HEK293 (cell line): ENCODE measurements at regions not wholly inside any gene's neighbourhood (a gene's known extent, or its start where the extent isn't known, plus 50 kb on each side); places are given as distances from the start of the nearest gene placed in this dataset.

ENCODE experiments used
- CTCF ChIA-PET: fragments of 350-600 bp; formaldehyde crosslinking; extraction: SDS; loops from one replicate; lab custom pipeline; 2021; ENCODE audit warnings: antibody characterized with exemption; lab: Yijun Ruan, JAX
- POLR2A ChIA-PET: fragments of 300-600 bp; formaldehyde crosslinking; extraction: SDS; loops from one replicate; lab custom pipeline; 2020; ENCODE audit warnings: antibody characterized with exemption, inconsistent platforms; lab: Yijun Ruan, JAX
- H3K27ac ChIP-seq: fragments of 200-500 bp; sonication (Bioruptor generic); 2 replicates; pipeline ENCODE4 v1.5.1; 2014; ENCODE audit warnings: low read depth, low read length, control low read depth, inconsistent platforms; ENCODE audit errors: extremely low read depth
- H3K36me3 ChIP-seq, 2 experiments: fragments of 200-500 bp in 1 of 2; sonication (Bioruptor generic) in 1 of 2; 1 replicate in 1 of 2; 2 replicates in 1 of 2; pipeline ENCODE4 v1.5.1; 2014 to 2017; ENCODE audit warnings: inconsistent platforms in 2 of 2, low read length in 2 of 2; ENCODE audit not compliant: control insufficient read depth in 2 of 2, insufficient read depth in 1 of 2
- H3K4me1 ChIP-seq: fragments of 200-500 bp; sonication (Bioruptor generic); 2 replicates; pipeline ENCODE4 v1.5.1; 2014; ENCODE audit warnings: mild to moderate bottlenecking, low read length, inconsistent platforms; ENCODE audit not compliant: control insufficient read depth, insufficient read depth
- H3K4me3 ChIP-seq: 2 replicates; pipeline ENCODE4 v1.5.1; 2011; ENCODE audit warnings: low read depth, mild to moderate bottlenecking, control low read depth, low read length, moderate library complexity
- H3K9me3 ChIP-seq: fragments of 200-500 bp; sonication (Bioruptor generic); 2 replicates; pipeline ENCODE4 v1.5.1; 2014; ENCODE audit warnings: low read depth, low read length, inconsistent platforms; ENCODE audit not compliant: control insufficient read depth, insufficient read depth
- WT1 ChIP-seq: fragments of 450-650 bp; formaldehyde crosslinking; IDR thresholded peaks from 2 replicates; pipeline ENCODE4 v1.5.1; 2016; ENCODE audit warnings: missing biosample characterization, missing genetic modification characterization
- ZNF155 ChIP-seq: fragments of 450-650 bp; formaldehyde crosslinking; IDR thresholded peaks from 2 replicates; pipeline ENCODE4 v1.5.1; 2016; ENCODE audit warnings: missing biosample characterization, missing genetic modification characterization
- ZNF157 ChIP-seq: fragments of 450-650 bp; formaldehyde crosslinking; IDR thresholded peaks from 2 replicates; pipeline ENCODE4 v1.5.1; 2016; ENCODE audit warnings: missing biosample characterization, missing genetic modification characterization
- ZNF335 ChIP-seq: fragments of 450-650 bp; formaldehyde crosslinking; conservative IDR thresholded peaks from 2 replicates; pipeline ENCODE4 v1.5.1; 2016; ENCODE audit warnings: missing biosample characterization, missing genetic modification characterization
- ZNF391 ChIP-seq: fragments of 450-650 bp; formaldehyde crosslinking; IDR thresholded peaks from 2 replicates; pipeline ENCODE4 v1.5.1; 2016; ENCODE audit warnings: low read depth, missing biosample characterization, missing genetic modification characterization, borderline replicate concordance
- ZNF404 ChIP-seq: fragments of 450-650 bp; formaldehyde crosslinking; IDR thresholded peaks from 2 replicates; pipeline ENCODE4 v1.5.1; 2017; ENCODE audit warnings: missing biosample characterization, missing genetic modification characterization
- ZNF426 ChIP-seq: fragments of 450-650 bp; formaldehyde crosslinking; IDR thresholded peaks from 2 replicates; pipeline ENCODE4 v1.5.1; 2017; ENCODE audit warnings: missing biosample characterization, missing genetic modification characterization, mild to moderate bottlenecking, inconsistent platforms, moderate library complexity
- ZNF501 ChIP-seq: fragments of 450-650 bp; formaldehyde crosslinking; IDR thresholded peaks from 2 replicates; pipeline ENCODE4 v1.5.1; 2016; ENCODE audit warnings: missing biosample characterization, missing genetic modification characterization
- ZNF510 ChIP-seq: fragments of 450-650 bp; formaldehyde crosslinking; IDR thresholded peaks from 2 replicates; pipeline ENCODE4 v1.5.1; 2018; ENCODE audit warnings: mild to moderate bottlenecking, missing genetic modification characterization, missing biosample characterization; ENCODE audit not compliant: insufficient replicate concordance
- ZNF571 ChIP-seq: fragments of 450-650 bp; formaldehyde crosslinking; IDR thresholded peaks from 2 replicates; pipeline ENCODE4 v1.5.0; 2017; ENCODE audit warnings: missing biosample characterization, missing genetic modification characterization
- ZNF585B ChIP-seq: fragments of 450-650 bp; formaldehyde crosslinking; IDR thresholded peaks from 2 replicates; pipeline ENCODE4 v1.5.1; 2016; ENCODE audit warnings: missing biosample characterization, missing genetic modification characterization
- ZNF843 ChIP-seq: fragments of 450-650 bp; formaldehyde crosslinking; IDR thresholded peaks from 2 replicates; pipeline ENCODE4 v1.5.1; 2016; ENCODE audit warnings: missing biosample characterization, missing genetic modification characterization
- TF ChIP-seq, protein P1 (sequence below): fragments of 450-650 bp; formaldehyde crosslinking; IDR thresholded peaks from 2 replicates; pipeline ENCODE4 v1.5.1; 2017; ENCODE audit warnings: missing biosample characterization, missing genetic modification characterization
- TF ChIP-seq, protein P2 (sequence below): fragments of 450-650 bp; formaldehyde crosslinking; IDR thresholded peaks from 2 replicates; pipeline ENCODE4 v1.5.1; 2016; ENCODE audit warnings: missing biosample characterization, missing genetic modification characterization, borderline replicate concordance
- TF ChIP-seq, protein P3 (sequence below): fragments of 450-650 bp; formaldehyde crosslinking; IDR thresholded peaks from 2 replicates; pipeline ENCODE4 v1.5.1; 2017; ENCODE audit warnings: missing biosample characterization, missing genetic modification characterization

DNA sequence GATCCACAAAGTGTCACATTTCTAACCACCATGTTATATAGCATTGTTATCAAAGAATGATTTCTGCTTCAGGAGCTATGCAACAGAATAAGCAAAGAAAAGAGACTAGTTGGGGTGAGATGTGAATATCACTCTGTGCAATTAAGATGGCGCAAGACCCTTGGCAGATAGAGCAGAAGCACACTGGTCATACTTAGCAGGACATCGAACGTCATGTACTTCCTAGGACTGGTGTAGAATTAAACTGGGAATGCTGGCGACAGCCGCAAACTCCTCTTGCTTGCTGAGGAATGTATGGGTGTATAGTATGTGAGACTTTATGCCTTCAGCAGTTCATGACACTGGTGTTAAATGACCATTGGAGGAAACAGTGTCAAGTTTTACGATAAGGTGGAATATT lies 207.0 kb downstream of the LRRC70 start:
- Histone ChIP-seq H3K4me3 (no peak overlapping the region), H3K36me3 (no peaks in the 10 kb centered on the region), H3K4me1 (no peaks in the 10 kb centered on the region), H3K9me3 (no peaks in the 10 kb centered on the region), H3K27ac (no peak overlapping the region)
- ChIA-PET CTCF (no interaction called here), POLR2A (no interaction called here)
- TF ChIP-seq ZNF391 (tag by site-specific recombination) = no peak

DNA sequence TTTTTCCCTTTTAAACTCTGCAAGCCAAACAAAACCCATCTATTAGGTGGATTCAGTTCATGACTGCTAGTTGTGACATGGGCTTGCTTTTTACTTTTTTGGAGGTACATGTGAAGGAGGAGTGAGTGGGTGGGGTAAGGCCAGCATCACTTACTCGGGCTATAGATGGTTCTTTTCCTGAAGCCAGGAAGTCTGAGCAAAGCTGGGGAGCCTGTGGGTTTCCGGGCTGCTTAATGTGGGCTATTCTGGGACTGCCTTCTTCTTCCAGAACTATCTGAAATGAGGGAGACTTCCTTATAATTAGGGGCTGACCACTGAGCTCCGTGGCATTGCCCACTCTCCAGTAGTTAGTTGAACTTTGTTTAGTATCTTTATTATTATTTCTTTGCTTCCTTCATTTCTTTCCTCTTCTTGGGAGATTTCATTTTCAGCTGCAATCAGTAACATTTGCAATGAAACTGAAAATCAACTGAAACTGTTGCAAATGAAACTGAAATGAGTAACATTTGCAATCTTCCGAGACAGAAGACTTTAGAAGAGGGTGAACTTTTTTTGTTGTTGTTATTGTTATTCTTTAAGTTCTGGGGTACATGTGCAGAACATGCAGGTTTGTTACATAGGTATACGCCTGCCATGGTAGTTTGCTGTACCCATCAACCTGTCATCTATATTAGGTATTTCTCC lies 204.9 kb downstream of the LRRC70 start:
- no peak overlapping the region for H3K27ac ChIP-seq
- no peaks in the 10 kb centered on the region for H3K36me3 ChIP-seq
- ChIA-PET POLR2A (no interaction called here), CTCF (interaction anchor here (0.6 kb wide), 1 partner anchor 314 kb away, joined by 3 read pairs; no protein-coding TSS in a partner anchor)
- no peaks in the 10 kb centered on the region for H3K4me1 ChIP-seq
- no peaks in the 10 kb centered on the region for H3K9me3 ChIP-seq
- H3K4me3 ChIP-seq = no peak overlapping the region
- TF ChIP-seq ZNF843 (tag by site-specific recombination) (no peak), ZNF335 (tag by site-specific recombination) (no peak), ZNF157 (tag by site-specific recombination) (no peak), ZNF571 (tag by site-specific recombination) (no peak), ZNF585B (tag by site-specific recombination) (no peak)

DNA sequence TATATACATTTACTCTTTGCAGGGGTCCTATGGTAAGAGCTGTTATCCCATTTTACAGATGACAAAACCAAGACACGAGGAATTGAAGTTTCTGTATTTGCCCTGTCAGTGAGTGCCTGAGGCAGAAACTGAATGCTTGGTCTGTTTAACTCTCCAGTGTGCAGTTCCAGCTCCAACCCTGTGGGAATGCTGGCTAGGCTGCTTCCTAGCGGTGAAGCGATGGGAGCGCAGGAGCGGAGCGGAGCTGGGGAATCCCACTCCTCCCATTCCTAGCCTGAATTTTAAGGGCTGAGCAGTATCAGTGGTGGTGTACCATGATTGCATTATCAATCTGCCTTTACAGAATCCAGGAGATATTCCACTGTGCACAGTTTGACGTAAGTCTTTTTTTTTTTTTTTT lies 202.3 kb downstream of the LRRC70 start:
- no peaks in the 10 kb centered on the region for H3K36me3 ChIP-seq
- no peak overlapping the region for H3K4me3 ChIP-seq
- no peak overlapping the region for H3K27ac ChIP-seq
- H3K4me1 ChIP-seq = no peaks in the 10 kb centered on the region
- ChIA-PET CTCF (no interaction called here), POLR2A (no interaction called here)
- no peaks in the 10 kb centered on the region for H3K9me3 ChIP-seq
- TF ChIP-seq, protein P1, sequence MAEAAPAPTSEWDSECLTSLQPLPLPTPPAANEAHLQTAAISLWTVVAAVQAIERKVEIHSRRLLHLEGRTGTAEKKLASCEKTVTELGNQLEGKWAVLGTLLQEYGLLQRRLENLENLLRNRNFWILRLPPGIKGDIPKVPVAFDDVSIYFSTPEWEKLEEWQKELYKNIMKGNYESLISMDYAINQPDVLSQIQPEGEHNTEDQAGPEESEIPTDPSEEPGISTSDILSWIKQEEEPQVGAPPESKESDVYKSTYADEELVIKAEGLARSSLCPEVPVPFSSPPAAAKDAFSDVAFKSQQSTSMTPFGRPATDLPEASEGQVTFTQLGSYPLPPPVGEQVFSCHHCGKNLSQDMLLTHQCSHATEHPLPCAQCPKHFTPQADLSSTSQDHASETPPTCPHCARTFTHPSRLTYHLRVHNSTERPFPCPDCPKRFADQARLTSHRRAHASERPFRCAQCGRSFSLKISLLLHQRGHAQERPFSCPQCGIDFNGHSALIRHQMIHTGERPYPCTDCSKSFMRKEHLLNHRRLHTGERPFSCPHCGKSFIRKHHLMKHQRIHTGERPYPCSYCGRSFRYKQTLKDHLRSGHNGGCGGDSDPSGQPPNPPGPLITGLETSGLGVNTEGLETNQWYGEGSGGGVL (tag by site-specific recombination) = no peak
- TF ChIP-seq WT1 (tag by site-specific recombination) (no peak), ZNF843 (tag by site-specific recombination) (no peak), ZNF404 (tag by site-specific recombination) (no peak), ZNF501 (tag by site-specific recombination) (no peak), ZNF426 (tag by site-specific recombination) (no peak), ZNF510 (tag by site-specific recombination) (no peak), ZNF155 (tag by site-specific recombination) (no peak)
- TF ChIP-seq, protein P2, sequence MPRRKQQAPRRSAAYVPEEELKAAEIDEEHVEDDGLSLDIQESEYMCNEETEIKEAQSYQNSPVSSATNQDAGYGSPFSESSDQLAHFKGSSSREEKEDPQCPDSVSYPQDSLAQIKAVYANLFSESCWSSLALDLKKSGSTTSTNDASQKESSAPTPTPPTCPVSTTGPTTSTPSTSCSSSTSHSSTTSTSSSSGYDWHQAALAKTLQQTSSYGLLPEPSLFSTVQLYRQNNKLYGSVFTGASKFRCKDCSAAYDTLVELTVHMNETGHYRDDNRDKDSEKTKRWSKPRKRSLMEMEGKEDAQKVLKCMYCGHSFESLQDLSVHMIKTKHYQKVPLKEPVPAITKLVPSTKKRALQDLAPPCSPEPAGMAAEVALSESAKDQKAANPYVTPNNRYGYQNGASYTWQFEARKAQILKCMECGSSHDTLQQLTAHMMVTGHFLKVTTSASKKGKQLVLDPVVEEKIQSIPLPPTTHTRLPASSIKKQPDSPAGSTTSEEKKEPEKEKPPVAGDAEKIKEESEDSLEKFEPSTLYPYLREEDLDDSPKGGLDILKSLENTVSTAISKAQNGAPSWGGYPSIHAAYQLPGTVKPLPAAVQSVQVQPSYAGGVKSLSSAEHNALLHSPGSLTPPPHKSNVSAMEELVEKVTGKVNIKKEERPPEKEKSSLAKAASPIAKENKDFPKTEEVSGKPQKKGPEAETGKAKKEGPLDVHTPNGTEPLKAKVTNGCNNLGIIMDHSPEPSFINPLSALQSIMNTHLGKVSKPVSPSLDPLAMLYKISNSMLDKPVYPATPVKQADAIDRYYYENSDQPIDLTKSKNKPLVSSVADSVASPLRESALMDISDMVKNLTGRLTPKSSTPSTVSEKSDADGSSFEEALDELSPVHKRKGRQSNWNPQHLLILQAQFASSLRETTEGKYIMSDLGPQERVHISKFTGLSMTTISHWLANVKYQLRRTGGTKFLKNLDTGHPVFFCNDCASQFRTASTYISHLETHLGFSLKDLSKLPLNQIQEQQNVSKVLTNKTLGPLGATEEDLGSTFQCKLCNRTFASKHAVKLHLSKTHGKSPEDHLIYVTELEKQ (tag by site-specific recombination) = no peak
- TF ChIP-seq, protein P3, sequence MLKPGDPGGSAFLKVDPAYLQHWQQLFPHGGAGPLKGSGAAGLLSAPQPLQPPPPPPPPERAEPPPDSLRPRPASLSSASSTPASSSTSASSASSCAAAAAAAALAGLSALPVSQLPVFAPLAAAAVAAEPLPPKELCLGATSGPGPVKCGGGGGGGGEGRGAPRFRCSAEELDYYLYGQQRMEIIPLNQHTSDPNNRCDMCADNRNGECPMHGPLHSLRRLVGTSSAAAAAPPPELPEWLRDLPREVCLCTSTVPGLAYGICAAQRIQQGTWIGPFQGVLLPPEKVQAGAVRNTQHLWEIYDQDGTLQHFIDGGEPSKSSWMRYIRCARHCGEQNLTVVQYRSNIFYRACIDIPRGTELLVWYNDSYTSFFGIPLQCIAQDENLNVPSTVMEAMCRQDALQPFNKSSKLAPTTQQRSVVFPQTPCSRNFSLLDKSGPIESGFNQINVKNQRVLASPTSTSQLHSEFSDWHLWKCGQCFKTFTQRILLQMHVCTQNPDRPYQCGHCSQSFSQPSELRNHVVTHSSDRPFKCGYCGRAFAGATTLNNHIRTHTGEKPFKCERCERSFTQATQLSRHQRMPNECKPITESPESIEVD = no peak
